HepG2 (cell line): ENCODE measurements at regions not wholly inside any gene's neighbourhood (a gene's known extent, or its start where the extent isn't known, plus 50 kb on each side); places are given as distances from the start of the nearest gene placed in this dataset.

Experiments
- ATAC-seq: fragments of 200-7000 bp; cut with Tn5 transposase; 3 replicates; pipeline ENCODE4 v1.9.1; 2020; ENCODE audit warnings: mild to moderate bottlenecking, moderate library complexity
- BruUV-seq: library from RNA; stranded (reverse); fragments of 400-500 nt; replicated peaks from 2 replicates; lab custom pipeline; 2021; lab: Mats Ljungman, UMichigan
- CTCF ChIA-PET: fragments of 300-600 bp; formaldehyde crosslinking; extraction: SDS; loops from one replicate; lab custom pipeline; 2021; ENCODE audit warnings: low total read pairs, inconsistent platforms, low intra/inter-chr PET ratio; lab: Yijun Ruan, JAX
- POLR2A ChIA-PET: fragments of 350-600 bp; sonication (Branson Sonifier 250); formaldehyde crosslinking; loops from one replicate; lab custom pipeline; 2020; ENCODE audit warnings: antibody characterized with exemption, inconsistent platforms; lab: Yijun Ruan, JAX
- DNase-seq: peaks from one replicate; pipeline ENCODE4 v3.0.0-alpha.2; 2015; ENCODE audit warnings: low spot score
- FAIRE-seq: peaks from 3 replicates; lab custom pipeline; 2011; peaks lifted over from hg19 to GRCh38; lab: Jason Lieb, UNC
- H2AFZ ChIP-seq: one replicate; pipeline ENCODE4 v1.6.1; 2011; ENCODE audit warnings: low read length, inconsistent platforms
- H3K27ac ChIP-seq: fragments of 300-600 bp; 3 replicates; pipeline ENCODE4 v1.8.0; 2011; ENCODE audit warnings: mixed run types, mild to moderate bottlenecking, mixed read lengths, low read length, inconsistent platforms; ENCODE audit not compliant: insufficient read depth; ENCODE audit errors: extremely low read length
- H3K27me3 ChIP-seq, 2 experiments: fragments of 200-600 bp in 1 of 2; 2 replicates in 1 of 2; 3 replicates in 1 of 2; pipeline versions ENCODE4 v1.6.0 to v1.8.0; 2011; ENCODE audit warnings: low read length in 2 of 2, mild to moderate bottlenecking in 2 of 2, moderate library complexity in 2 of 2, inconsistent platforms in 1 of 2; ENCODE audit not compliant: insufficient read depth in 2 of 2, control insufficient read depth in 1 of 2
- H3K36me3 ChIP-seq, 2 experiments: fragments of 200-600 bp in 1 of 2; replicated peaks in 1 of 2; 2 replicates in 1 of 2; 3 replicates in 1 of 2; pipeline versions ENCODE4 v1.5.1 to v1.8.0; 2011; ENCODE audit warnings: low read length in 2 of 2, inconsistent platforms in 1 of 2; ENCODE audit not compliant: insufficient read depth in 2 of 2, control insufficient read depth in 1 of 2
- H3K4me1 ChIP-seq: 2 replicates; pipeline ENCODE4 v1.5.1; 2012; ENCODE audit warnings: low read length, inconsistent platforms; ENCODE audit not compliant: insufficient read depth
- H3K4me2 ChIP-seq: 2 replicates; pipeline ENCODE4 v1.6.0; 2011; ENCODE audit warnings: low read depth, low read length, inconsistent platforms
- H3K4me3 ChIP-seq, 3 experiments: fragments of 200-600 bp in 1 of 3; sonication (generic), shearing (Covaris generic) in 1 of 3; replicated peaks in 1 of 3; 2 replicates each; pipeline ENCODE4 v1.5.1; 2011 to 2016; ENCODE audit warnings: low read length in 3 of 3, inconsistent platforms in 2 of 3, low read depth in 2 of 3, mild to moderate bottlenecking in 2 of 3, control low read depth in 1 of 3, mixed read lengths in 1 of 3; ENCODE audit not compliant: insufficient read depth in 1 of 3
- H3K79me2 ChIP-seq: one replicate; pipeline ENCODE4 v1.6.1; 2011; ENCODE audit warnings: low read length, inconsistent platforms; ENCODE audit not compliant: insufficient read depth
- H3K9ac ChIP-seq: 2 replicates; pipeline ENCODE4 v1.6.0; 2011; ENCODE audit warnings: mild to moderate bottlenecking, low read depth, low read length, inconsistent platforms; ENCODE audit not compliant: insufficient read depth
- H3K9me3 ChIP-seq: 2 replicates; pipeline ENCODE4 v1.5.1; 2012; ENCODE audit warnings: mild to moderate bottlenecking, low read length
- H4K20me1 ChIP-seq: 2 replicates; pipeline ENCODE4 v1.6.0; 2011; ENCODE audit warnings: inconsistent platforms, mild to moderate bottlenecking, low read length, moderate library complexity; ENCODE audit not compliant: insufficient read depth
- DNMT3B ChIP-seq: conservative IDR thresholded peaks from 2 replicates; pipeline ENCODE4 v1.6.1; 2016; ENCODE audit warnings: missing biosample characterization, control low read depth
- DR1 ChIP-seq: sonication (generic); formaldehyde crosslinking; IDR thresholded peaks from 2 replicates; pipeline ENCODE4 v1.8.0; 2021; ENCODE audit warnings: mild to moderate bottlenecking, missing genetic modification reagents, inconsistent platforms
- HMGXB4 ChIP-seq, 2 experiments: sonication (generic) in 1 of 2; formaldehyde crosslinking in 1 of 2; IDR thresholded peaks; 2 replicates each; pipeline versions ENCODE4 v1.4.0 to v1.6.1; 2018 to 2020; ENCODE audit warnings: missing genetic modification reagents in 2 of 2, borderline replicate concordance in 1 of 2, low read depth in 1 of 2, mild to moderate bottlenecking in 1 of 2, missing biosample characterization in 1 of 2
- POGZ ChIP-seq: sonication (generic); formaldehyde crosslinking; IDR thresholded peaks from 2 replicates; pipeline ENCODE4 v1.4.0; 2020; ENCODE audit warnings: mild to moderate bottlenecking, missing genetic modification reagents
- SKIL ChIP-seq: sonication (generic); formaldehyde crosslinking; IDR thresholded peaks from 2 replicates; pipeline ENCODE4 v1.8.0; 2022; ENCODE audit warnings: missing genetic modification reagents, mild to moderate bottlenecking, moderate library complexity, borderline replicate concordance
- SP2 ChIP-seq: sonication (generic); formaldehyde crosslinking; IDR thresholded peaks from 2 replicates; pipeline ENCODE4 v1.5.1; 2020; ENCODE audit warnings: mild to moderate bottlenecking, missing genetic modification reagents
- TERF1 ChIP-seq: sonication (generic); formaldehyde crosslinking; IDR thresholded peaks from 2 replicates; pipeline ENCODE4 v1.8.0; 2022; ENCODE audit warnings: mild to moderate bottlenecking, missing genetic modification reagents, moderate library complexity
- XBP1 ChIP-seq: sonication (generic); formaldehyde crosslinking; IDR thresholded peaks from 2 replicates; pipeline ENCODE4 v1.5.0; 2020; ENCODE audit warnings: missing genetic modification reagents
- ZBTB2 ChIP-seq: sonication (generic); formaldehyde crosslinking; IDR thresholded peaks from 2 replicates; pipeline ENCODE4 v1.8.0; 2022; ENCODE audit warnings: low read depth, missing genetic modification reagents
- ZFX ChIP-seq: sonication (generic); formaldehyde crosslinking; IDR thresholded peaks from 2 replicates; pipeline ENCODE4 v1.4.0; 2020; ENCODE audit warnings: mild to moderate bottlenecking, low read depth, missing genetic modification reagents, moderate library complexity
- ZNF101 ChIP-seq: sonication (generic); formaldehyde crosslinking; IDR thresholded peaks from 2 replicates; pipeline ENCODE4 v1.4.0; 2020; ENCODE audit warnings: mild to moderate bottlenecking, low read depth, missing genetic modification reagents, borderline replicate concordance
- ZNF614 ChIP-seq: IDR thresholded peaks from 2 replicates; pipeline ENCODE4 v1.6.1; 2018; ENCODE audit warnings: missing biosample characterization, missing genetic modification reagents, inconsistent platforms, borderline replicate concordance
- ZNF615 ChIP-seq: sonication (generic); formaldehyde crosslinking; IDR thresholded peaks from 2 replicates; pipeline ENCODE4 v1.5.0; 2020; ENCODE audit warnings: mild to moderate bottlenecking, missing genetic modification reagents, borderline replicate concordance
- ZNF7 ChIP-seq: IDR thresholded peaks from 2 replicates; pipeline ENCODE4 v1.6.1; 2016; ENCODE audit warnings: missing biosample characterization, missing genetic modification reagents
- ZNF724P ChIP-seq: sonication (generic); formaldehyde crosslinking; IDR thresholded peaks from 2 replicates; pipeline ENCODE4 v1.8.0; 2022; ENCODE audit warnings: missing genetic modification reagents, borderline replicate concordance
- WGBS: methylation state at CpG from one replicate; pipeline ENCODE4 v1.1.6; 2017; ENCODE audit warnings: low lambda C conversion rate; 5-methylcytosine and 5-hydroxymethylcytosine counted together
- in situ Hi-C: cut with HindIII; loops from 2 replicates; pipeline ENCODE4 v1.10.0; 2017; ENCODE audit warnings: low pct_unique_long_range_greater_than_20kb; ENCODE audit not compliant: extremely low pct_ligation_motif_present
- intact Hi-C: fragments of 100-400 bp; cut with micrococcal nuclease; formaldehyde crosslinking; loops from one replicate; pipeline ENCODE4 v1.10.0; 2022; ENCODE audit not compliant: unreplicated experiment

- no CpG with 5 or more reads among the region's 1 CpG for WGBS
- no peak for ATAC-seq
- no peak for DNase-seq
- Histone ChIP-seq H3K9me3 (no peaks in the 10 kb centered on the region), H3K27me3 (no peaks in the 10 kb centered on the region), H3K4me3 (no peak overlapping the region), H3K4me2 (no peak overlapping the region), H2AFZ (no peak overlapping the region), H3K27ac (no peak overlapping the region), H3K79me2 (no peaks in the 10 kb centered on the region), H4K20me1 (no peaks in the 10 kb centered on the region), H3K9ac (no peak overlapping the region), H3K36me3 (no peaks in the 10 kb centered on the region), H3K4me1 (peaks cover 13% of the 10 kb centered on the region)
- ChIA-PET CTCF (no interaction called here), POLR2A (no interaction called here)
- no peak for FAIRE-seq
- BruUV-seq = no TSS peak
- TF ChIP-seq ZNF724P (CRISPR knock-in tag) (no peak), ZNF101 (CRISPR knock-in tag) (no peak), DNMT3B (CRISPR knock-in tag) (no peak), ZNF614 (no peak), SP2 (no peak), ZNF615 (CRISPR knock-in tag) (no peak), ZFX (CRISPR knock-in tag) (no peak), ZBTB2 (CRISPR knock-in tag) (no peak), XBP1 (CRISPR knock-in tag) (no peak), HMGXB4 (CRISPR knock-in tag; IDR thresholded peaks at IDR 0.05; ENCODE audit: borderline replicate concordance in 1 of 2, low read depth in 1 of 2) (no peak), DR1 (CRISPR knock-in tag) (no peak), ZNF7 (CRISPR knock-in tag) (no peak), POGZ (CRISPR knock-in tag) (no peak), SKIL (no peak), TERF1 (CRISPR knock-in tag) (no peak)
- in situ Hi-C loops (no loop called here), intact Hi-C loops (no loop called here)
These were observed 412.7 kb upstream of the ONECUT1 start for GRCh38 chr15:53202876-53203275.
